ENCODE measurements at regions not wholly inside any gene's neighbourhood (a gene's known extent, or its start where the extent isn't known, plus 50 kb on each side); places are given as distances from the start of the nearest gene placed in this dataset.

DNA sequence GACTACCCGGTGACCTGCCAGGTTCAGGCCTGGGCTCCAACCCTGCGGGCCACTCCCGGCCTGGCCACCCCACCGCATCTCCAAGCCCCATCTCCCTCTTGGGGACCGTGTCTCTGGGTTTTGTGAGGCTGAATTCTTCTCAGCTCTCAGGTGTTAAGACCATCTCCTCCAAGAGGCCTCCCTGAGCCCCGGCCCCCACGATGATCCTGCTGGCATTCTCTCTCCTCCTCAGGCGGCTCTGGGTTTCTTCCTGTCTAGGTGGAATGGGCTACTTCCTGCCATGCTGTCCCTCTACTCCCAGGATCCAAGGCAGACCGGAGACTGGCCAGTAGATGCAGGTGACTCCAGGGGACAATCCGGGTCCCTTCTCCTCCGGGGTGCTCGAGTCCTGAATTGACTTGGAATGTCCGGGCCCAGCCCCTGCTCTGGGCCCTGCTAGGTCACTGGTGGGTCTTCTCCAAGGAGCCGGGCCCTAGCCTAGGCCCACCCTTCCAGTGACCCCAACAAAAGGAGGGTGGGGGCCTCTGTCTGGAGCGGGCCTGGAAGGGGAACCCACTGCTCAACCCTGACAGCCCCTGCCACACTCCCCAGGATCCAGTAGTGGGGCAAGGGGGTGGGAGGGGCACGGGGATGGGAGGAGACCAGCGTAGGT is 219.8 kb downstream of the C9orf50 start:
- DNase-seq (ENCODE audit: low spot score) = no peak

DNA sequence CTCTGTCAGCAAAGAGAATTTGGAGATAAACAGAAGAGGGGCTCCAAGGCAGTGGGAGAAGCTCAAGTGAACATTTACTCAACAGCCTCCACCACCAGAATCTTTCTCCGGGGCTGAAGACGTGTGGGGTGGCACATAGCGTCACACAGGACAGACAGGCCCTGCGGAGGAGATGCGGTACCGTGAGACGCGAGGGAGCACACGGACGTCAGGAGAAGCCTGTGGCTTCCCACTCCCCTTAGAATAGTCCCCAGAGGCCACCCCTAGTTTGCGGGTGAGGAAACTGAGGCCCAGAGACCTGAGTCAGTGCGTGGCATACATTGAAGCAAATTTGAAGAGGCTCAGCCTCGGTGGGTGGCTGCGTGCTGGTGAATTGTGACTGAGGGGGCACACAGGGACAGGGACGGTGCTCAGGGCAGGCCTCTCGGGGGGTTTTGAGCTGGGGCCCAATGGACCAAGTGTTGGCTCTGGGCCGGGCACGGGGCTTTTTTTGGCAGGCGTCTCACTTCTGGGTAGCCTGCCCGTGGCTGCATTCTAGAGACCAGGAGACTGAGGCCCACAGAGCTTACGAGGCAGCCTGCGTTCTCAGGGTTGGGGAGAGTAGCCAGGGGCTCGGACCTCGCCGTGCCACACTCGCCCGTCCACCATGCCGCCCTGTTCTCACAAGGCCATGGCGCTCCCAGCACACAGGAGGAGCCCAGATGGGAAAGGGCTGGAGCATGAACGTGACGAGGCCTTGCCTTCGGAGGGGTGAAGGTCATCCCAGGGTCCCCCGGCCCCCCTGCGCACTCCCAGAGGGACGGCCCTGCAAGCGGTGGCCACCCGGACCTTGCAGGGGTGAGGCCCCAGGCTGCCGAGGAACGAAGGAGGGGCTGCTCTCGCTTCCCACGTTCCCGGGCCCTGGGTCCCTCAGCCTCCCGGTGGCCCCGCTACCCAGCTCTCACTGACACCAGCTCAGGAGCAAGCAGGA is 220.6 kb downstream of the C9orf50 start:
- DNase-seq (ENCODE audit: low spot score) = no peak

DNA sequence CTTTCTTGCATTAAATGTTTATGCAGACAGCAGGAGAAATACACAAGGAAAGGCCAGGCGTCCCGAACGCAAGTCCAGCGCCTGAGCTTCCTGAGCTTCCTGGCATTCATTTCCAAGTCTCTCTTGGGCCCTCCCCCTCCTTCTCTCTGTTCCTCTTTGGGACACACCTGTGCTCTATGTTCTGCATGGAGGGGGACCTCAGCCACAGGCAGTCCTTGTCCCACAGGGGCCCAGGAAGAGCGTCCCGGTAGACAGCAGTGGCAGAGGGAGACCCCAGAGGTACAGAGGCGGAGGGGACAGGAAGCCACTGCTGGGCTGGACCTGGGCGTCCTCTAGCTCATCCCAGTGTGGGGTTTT is 221.3 kb downstream of the C9orf50 start:
- DNase-seq (ENCODE audit: low spot score) = no peak

DNA sequence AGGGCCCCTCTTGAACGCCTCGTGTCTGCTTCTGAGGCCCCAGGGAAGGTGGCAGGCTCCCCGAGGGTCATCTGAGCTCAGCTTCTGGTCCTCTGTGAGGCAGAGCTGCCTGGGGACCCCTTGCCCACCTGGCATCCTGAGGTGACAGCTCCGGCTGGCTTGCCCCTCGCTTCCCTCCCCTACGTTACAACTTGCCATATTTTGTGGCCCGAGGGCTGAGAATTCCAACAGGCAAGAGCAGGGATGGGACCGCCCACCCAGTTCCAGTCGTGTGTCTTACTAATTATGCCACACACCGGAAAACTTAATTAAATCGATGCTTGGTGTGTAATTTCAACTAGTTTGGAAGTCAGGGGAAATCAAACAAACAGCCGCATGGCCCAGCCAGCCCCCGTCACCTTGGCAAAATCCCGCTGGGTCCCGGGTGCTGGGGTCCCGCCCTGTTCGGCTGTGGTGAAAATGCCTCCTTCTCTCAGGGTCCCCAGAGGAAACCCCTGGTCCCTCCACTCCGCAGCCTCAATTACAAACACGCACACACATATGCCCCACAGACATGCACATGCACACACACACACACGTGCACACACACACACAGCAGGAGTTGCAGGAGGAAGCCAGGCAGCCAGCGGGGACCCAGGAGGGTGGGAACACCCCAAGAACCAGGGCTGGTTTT is 221.0 kb upstream of the IER5L start:
- DNase-seq (ENCODE audit: low spot score) = no peak

DNA sequence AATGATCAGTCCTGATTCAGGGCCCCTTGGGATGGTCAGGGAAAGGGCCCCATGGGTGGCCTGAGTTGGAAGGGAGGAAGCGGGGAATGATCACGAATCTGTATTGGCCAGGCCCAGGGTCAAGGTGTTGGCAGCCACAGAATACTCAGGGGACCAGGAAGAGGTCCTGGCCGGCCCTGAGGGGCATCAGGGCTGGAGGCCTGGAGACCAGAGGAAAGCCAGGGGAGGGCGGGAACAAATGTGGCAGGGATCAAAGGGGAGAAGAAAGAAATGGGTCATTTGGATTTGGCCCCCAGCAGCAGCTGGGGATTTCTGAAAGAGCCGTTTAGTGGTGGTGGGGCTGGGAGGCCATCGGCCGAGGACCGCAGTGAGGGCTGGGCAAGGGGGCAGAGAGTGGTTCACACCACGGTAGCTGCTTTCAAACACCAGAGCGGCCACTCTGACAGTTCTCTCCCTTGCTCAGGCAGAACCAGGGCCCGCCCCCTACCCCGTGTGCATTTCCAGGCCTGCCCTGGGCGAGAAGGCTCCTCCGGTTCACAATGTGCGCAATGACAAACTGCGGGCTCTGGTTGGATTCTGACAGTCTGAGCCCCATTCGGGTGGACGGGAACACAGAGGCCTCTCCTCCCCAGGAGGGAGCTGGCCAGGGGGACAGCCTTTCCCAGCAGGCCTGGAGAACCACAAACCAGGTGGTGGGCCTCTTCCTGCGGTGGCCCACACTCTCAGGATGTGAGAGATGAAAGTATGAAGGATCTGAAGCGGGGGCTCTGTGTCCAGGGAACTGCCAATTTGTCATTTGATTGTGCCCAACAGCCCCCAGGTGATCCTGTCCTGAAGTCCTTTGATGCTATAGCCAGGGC is 220.3 kb upstream of the IER5L start:
- DNase-seq (ENCODE audit: low spot score) = no peak

DNA sequence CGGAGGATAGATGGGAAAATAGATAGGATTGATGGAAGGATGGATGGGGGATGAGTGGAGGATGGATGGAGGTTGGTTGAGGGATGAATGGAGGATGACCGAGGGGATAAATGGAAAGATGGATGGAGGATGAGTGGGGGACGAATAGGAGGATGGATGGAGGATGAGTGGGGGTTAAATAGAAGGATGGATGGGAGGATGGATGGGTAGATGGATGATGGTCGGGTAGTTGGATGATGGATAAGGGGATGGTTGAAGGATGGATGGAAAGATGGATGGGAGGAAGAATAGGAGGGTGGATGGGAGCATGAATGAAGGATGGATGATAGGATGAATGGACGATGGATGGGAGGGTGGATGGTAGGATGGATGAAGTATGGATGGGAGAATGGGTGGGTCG is 219.3 kb upstream of the IER5L start:
- DNase-seq (ENCODE audit: low spot score) = no peak

DNA sequence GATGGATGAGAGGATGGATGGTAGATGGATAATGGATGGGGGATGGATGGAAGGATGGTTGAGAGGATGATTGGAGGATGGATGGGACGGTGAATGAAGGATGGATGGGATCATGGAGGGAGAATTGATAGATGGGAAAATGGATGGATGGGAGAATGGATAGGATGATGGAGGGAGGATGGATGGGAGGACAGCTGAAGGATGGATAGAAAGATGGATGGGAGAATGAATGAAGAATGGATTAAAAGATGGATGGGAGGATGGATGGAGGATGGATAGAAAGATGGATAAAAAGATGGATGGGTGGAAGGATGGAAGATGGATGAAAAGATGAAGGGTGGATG is 218.3 kb upstream of the IER5L start:
- no peak for DNase-seq (ENCODE audit: low spot score)

DNA sequence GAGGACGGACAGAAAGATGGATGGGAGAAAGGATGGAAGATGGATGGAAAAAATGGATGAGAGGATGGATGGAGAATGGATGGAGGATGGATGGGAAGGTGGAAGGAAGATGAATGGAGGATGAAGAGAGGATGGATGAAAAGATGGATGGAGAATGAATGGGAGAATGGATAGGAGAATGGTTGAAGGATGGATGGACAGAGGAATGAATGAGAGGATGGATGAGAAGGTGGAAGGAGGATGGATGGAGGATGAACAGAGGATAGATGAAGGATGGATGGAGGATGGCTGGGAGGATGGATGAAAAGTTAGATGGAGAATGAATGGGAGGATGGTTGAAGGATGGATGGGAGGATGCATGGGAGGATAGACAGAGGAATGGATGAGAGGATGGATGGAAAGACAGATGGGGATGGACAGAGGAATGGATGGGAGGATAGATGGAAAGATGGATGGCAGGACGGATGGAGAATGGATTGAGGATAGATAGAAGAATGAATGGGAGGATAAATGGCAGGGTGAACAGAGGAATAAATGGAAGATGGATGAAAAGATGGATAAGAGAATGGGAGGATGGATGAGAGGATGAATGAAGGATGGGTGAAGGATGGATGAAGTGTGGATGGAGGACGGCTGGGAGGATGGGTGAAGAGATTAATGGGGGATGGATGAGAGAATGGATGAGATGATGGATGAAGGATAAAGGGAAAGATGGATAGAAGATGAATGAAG is 217.7 kb upstream of the IER5L start:
- no peak for DNase-seq (ENCODE audit: low spot score)

DNA sequence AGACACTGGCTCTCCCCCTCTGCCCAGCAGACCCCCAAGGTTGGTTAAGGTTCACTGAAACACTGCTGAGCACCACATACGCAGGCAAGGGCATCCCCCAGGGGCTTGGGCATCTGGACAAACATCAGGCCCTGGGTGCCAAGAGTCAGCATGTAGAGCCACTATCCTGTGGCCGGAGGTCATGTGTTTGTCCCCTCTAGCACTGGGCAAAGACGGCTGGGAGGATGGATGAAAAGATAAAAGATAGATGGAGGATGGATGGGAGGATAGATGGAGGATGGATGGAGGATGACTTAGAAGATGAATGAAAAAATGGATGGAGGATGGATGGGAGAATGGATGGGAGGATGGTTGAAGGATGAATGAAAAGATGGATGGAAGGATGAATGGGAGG is 216.8 kb upstream of the IER5L start:
- DNase-seq (ENCODE audit: low spot score) = no peak

DNA sequence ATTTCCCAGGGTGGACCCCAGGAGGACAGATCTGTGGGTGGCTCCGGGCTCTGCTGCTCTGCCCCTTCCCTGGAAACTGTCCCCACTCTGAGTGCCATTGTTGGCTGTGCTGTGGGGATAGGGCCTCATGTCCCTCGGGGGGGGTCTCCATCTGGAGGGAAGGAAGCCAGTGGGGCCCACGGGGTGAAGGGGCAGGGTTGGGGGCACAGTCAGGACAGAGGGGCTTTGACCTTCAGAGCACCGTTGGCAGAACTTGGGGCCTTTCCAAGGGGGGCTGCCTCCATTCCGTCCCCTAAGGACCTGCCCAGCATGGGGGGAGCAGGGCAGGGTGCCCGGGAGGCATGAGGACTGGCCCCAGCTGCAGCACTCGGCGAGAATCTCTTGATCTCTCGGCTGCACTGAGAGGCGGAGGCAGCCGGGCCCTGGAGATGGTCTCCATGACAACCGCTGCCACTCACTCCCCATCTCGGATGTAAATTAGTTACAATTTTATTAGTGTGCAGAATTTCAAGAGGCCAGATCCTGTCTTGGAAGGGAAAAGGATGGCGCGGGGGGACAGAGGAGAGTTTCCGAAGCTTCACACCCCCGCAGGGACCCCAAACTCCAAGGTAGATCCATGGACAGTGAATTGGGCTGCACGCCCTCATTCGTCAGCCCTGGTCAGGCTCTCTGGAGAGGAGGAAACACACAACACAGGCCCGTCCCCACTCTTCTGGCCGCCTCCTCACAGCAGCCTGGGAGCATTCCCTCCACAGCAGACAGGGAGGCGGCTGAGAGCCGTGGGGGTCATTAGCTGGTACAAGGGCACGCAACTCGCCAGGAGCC is 216.2 kb upstream of the IER5L start:
- no peak for DNase-seq (ENCODE audit: low spot score)

DNA sequence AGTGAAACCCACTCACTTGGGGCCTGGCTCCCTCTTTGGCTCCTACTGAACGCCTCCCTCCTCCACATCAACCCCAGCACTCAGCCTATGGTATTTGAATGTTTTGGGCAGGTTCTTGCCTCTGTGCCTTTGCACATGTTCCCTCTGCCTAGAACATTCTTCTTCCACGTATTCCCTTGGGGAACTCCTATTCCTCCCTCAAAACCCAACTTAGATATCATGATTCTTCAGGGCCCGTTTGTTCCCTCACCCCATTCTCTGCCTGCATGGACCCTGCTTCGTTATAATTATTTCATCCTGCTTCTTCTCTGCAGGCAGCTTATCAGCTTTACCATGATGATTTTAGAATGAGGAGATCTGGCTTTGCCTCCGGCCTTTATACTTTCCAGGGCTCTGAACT is 215.0 kb upstream of the IER5L start:
- DNase-seq (ENCODE audit: low spot score) = no peak

DNA sequence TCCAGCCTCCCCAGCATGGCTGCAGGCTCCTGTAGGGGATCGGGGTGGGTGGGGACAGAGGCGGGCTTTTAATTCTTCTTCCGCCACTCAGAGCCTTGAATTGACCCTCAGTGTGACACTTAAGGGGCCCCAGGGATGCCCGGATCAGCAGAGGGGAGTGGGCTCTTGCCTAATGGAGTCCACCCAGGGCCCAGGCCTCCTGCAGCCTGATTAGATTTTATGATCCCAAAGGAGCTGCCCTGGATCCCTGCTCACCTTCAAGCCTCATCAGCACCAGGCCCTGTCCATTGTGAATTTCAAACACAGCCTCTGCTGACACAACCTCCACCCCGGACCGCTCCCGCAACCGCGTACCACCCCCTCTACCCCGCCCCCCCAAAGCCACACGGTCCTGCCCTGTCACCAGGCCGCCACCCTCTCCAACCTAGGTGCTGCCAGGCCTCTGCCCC is 214.1 kb upstream of the IER5L start:
- no peak for DNase-seq (ENCODE audit: low spot score)

DNA sequence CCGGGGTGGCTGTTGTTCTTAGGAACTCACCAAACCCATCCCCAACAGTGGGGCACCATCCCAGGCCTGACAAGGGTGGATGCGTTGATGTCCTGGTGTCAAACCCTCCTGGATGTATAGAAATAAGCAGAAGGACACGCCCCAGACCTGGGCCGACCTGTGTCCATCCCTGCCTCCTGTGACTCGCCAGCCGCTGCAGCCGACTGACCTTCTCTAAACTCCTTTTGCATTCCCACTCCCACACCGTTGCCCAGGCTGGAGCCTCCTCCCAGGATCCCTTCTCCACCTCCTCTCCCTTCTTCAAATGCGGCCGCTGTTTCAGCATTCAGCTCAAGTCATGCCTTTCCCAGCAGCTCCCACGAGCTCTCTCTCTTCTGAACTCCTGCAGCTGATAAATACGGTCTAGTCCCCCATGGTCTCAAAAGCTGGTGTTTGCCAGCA is 213.2 kb upstream of the IER5L start:
- no peak for DNase-seq (ENCODE audit: low spot score)

DNA sequence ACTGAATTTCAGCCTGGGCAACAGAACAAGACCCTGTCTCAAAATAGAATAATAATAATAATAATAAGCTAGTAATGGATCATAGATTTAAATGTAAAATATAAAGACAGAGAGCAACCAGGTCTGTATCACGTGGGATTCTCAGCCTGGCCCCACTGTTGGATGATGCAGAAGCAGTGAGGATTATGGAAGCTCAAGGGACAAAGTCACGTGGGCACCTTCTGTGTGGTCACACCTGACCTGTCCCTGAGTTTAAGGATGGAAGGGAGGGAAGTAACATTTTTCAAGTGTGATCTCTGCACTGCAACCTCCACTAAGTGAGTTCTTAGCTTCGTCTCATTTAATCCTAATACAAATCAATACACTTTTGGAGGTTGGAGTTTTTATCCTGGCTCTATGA is 212.5 kb upstream of the IER5L start:
- DNase-seq (ENCODE audit: low spot score) = no peak

DNA sequence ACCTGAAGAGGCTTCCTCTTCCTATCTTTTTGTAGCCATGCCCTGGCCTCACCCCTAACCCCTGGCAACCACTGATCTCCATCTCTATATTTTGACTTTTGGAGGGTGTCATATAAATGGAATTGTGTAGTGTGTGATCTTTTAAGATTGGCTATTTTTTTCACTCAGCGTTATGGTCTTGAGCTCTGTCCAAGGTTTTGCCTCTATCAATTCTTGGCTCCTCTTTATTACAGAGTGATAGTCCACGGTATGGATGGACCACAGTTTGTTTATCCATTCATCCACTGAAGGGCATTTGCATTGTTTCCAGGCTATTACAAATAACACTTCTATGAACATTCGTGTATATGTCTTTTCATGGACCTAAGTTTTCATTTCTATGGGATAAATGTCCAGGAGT is 209.8 kb upstream of the IER5L start:
- no peak for DNase-seq (ENCODE audit: low spot score)

DNA sequence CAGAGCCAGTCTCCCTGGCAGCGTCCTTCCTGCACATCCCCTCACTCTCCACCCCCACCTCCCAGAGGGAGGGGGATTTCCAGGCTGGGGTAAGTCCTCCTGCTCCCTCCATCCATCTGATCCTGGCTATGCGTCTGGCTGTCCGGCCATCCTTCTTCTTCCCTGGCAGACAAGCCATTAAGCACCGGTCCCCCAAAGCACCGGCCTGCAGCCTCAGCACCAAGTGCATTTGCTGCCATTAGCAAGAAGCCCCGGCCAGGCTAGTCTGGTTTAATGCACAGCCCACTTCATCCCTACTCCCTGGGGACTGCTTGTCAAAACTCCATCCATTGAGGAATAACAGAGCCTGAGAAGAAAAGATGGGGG is 208.7 kb upstream of the IER5L start:
- no peak for DNase-seq (ENCODE audit: low spot score)

DNA sequence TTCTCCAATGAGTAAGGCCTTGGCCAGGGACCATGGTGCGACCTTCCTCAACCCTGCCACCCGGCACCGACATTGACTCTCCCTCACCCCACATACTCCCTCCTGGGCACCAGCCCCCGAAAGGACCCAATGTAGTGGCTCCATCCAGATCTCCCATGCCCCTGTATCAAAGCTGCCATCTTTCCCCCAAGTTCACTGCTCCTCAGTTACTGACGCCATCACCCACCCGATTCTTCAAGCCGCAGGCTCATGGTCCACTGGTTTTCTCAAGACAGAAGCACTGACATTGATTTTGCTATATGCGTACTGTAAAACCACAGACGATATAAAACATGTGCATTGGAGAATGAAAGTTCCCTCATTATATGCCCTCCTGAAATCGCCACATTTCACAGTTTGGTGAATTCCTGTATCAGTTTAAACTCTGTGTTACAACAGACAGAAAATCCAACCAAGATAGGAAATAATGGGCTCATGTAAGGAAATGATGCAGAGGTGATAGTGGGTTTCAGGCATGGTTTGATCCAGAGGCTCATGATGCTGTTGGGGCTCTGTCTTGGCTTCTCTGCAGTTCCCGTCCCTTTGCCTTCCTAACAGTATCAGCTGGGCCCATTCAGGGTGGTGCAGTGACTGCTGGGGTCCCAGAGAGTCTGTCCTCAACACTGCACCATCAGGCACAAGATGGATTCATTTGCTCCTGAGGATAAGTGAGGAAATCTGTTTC is 207.3 kb upstream of the IER5L start:
- no peak for DNase-seq (ENCODE audit: low spot score)

DNA sequence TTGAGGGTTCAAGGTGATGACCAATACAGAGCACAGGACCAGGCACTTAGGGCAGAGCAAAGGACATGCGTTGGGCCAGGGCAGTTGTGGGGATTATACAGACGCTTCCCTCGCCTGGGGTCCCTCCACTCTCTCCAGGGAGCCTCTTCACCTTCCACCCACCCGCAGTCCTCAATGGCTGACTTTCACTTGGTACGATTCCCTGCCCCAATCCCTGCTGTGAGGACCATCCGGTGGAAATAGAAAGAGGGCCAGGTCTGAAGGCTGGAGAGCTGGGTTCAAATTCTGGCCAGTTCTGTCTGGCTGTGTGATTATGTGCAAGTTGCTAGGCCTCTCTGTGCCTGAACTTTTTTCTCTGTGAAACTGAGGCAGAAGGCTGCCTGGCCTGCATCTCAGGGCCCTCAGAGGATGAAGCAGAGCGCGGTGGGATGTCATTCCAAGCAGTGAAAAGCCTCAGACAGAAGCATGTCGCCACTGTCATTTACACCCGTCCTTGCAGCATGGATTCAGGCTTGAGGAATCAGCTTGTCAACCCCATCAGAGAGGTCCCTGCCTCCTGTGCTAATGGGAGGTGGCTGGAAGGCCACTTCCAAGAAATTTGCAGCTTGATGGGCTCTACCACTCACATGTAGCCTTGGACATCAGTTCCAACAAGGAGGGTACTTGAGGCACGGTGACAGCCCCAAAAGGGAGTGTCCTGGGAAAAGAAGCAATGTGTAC is 206.6 kb upstream of the IER5L start:
- DNase-seq (ENCODE audit: low spot score) = no peak
